ENCODE measurements at regions not wholly inside any gene's neighbourhood (a gene's known extent, or its start where the extent isn't known, plus 50 kb on each side); places are given as distances from the start of the nearest gene placed in this dataset.
"Not testable (repeated sequence)": the region's sequence is repeated elsewhere in the genome, so short reads cannot be mapped to it uniquely, and the experiment has no call there.

- TF ChIP-seq CTCF, POLR2A (IDR thresholded peaks at IDR 0.05): not testable (repeated sequence)
Measured at GRCh38 chr10:45145143-45145542, 144.4 kb downstream of the ZNF22 start.

Data from lower leg skin (tissue), 3 donors.